Thyroid gland (tissue), 4 donors: ENCODE measurements at regions not wholly inside any gene's neighbourhood (a gene's known extent, or its start where the extent isn't known, plus 50 kb on each side); places are given as distances from the start of the nearest gene placed in this dataset.

ENCODE experiments used
- CTCF ChIP-seq, 6 experiments: fragments of 200-600 bp in 3 of 6; fragments of 450-650 bp in 3 of 6; sonication (generic) in 3 of 6; IDR thresholded peaks; one replicate each; pipeline ENCODE4 v1.5.1; 2016 to 2019; ENCODE audit warnings: antibody characterized with exemption in 6 of 6, mild to moderate bottlenecking in 2 of 6, inconsistent platforms in 1 of 6, moderate library complexity in 1 of 6
- POLR2A ChIP-seq, 2 donors: fragments of 450-650 bp; IDR thresholded peaks; one replicate each; pipeline ENCODE4 v1.6.1; 2017; ENCODE audit warnings: antibody characterized with exemption in 2 of 2, mild to moderate bottlenecking in 2 of 2, moderate library complexity in 1 of 2

- TF ChIP-seq POLR2A (IDR thresholded peaks at IDR 0.05): no peak
- TF ChIP-seq CTCF (IDR thresholded peaks at IDR 0.05): no peak
These were observed 356.0 kb downstream of the C16orf95 start for GRCh38 chr16:86961171-86961601.
